Activated T-cell treated with anti-CD3 and anti-CD28 coated beads for 1 hour (primary cell): ENCODE measurements at regions not wholly inside any gene's neighbourhood (a gene's known extent, or its start where the extent isn't known, plus 50 kb on each side); places are given as distances from the start of the nearest gene placed in this dataset.
"Not testable (repeated sequence)": the region's sequence is repeated elsewhere in the genome, so short reads cannot be mapped to it uniquely, and the experiment has no call there.

Experiments
- DNase-seq: peaks from one replicate; pipeline ENCODE4 v3.0.0-alpha.2; 2020; ENCODE audit warnings: low read depth

GRCh38 chr5:72692651-72693442, 123.6 kb upstream of the TNPO1 start:
- DNase-seq = no peak

DNA sequence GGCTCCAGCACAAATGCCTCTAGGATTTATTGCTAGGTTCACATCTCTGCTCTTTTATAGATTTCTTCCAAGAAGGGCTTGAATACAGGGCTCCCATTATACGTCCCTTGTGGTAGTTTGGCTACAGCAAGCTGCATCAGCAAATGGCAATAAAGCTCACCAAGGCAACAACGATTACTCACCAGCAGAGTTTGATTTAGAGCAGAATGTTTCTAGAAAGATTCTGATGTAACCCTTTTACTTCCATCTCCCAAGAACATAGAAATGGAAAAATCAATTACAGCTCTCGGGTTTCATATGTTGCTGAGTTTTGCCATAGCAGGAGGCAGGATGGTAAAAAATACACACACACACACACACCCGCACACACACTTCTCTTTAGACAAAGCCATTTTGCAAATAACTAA, 124.2 kb upstream of the TNPO1 start:
- no peak for DNase-seq

GRCh38 chr5:72691751-72692150, 124.7 kb upstream of the TNPO1 start:
- DNase-seq = no peak

- no peak for DNase-seq
Measured at GRCh38 chr5:72688916-72689315, 127.5 kb upstream of the TNPO1 start.

GRCh38 chr5:72687288-72687687, 129.2 kb upstream of the TNPO1 start:
- DNase-seq = no peak

GRCh38 chr5:72682561-72682960, 133.9 kb upstream of the TNPO1 start:
- DNase-seq = no peak

GRCh38 chr5:72681781-72682180, 134.7 kb upstream of the TNPO1 start:
- DNase-seq = no peak

DNA sequence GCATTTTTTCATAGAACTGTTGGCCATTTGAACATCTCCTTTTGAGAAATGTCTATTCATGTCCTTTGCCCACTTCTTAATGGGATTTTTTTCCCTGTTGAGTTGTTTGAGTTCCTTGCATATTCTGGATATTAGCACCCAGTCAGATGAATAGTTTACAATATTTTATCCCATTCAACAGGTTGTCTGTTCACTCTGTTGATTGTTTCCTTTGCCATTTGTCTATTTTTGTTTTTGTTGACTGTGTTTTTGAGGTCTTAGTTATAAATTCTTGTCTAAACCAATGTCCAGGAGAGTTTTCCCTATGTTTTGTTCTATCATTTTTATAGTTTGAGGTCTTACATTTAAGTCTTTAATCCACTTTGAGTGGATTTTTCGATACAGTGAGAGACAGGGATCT, 139.0 kb upstream of the TNPO1 start:
- DNase-seq = no peak

GRCh38 chr5:72676831-72677230, 139.6 kb upstream of the TNPO1 start:
- DNase-seq = not testable (repeated sequence)

GRCh38 chr5:72673623-72674022, 142.8 kb upstream of the TNPO1 start:
- no peak for DNase-seq

GRCh38 chr5:72673180-72673579, 143.3 kb upstream of the TNPO1 start:
- DNase-seq = no peak

- DNase-seq = no peak
Measured at GRCh38 chr5:72667708-72668107, 148.8 kb upstream of the TNPO1 start.

- no peak for DNase-seq
Measured at GRCh38 chr5:72662936-72663335, 153.5 kb upstream of the TNPO1 start.

- DNase-seq = no peak
Measured at GRCh38 chr5:72662305-72662704, 154.2 kb upstream of the TNPO1 start.

- DNase-seq = no peak
Measured at GRCh38 chr5:72661405-72661804, 154.2 kb upstream of the ZNF366 start.

DNA sequence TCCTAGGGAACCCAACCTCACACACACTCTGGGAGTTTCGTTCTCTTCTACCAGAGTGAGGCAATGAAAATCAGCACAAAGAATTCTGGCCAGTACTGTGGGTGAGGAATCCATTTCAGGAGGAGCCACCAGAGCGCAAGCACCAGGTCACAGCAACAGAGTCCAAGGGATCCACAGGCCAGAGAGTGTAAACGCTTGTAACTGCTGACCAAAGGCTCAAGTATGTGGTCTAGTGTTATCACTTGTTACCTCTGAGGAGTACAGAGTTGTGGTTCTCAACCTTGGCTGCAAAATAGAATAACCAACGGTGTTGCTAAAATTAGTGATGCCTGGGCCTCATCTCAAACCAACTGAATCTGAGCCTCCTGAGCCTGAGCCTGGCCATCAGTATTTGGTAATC, 152.5 kb upstream of the ZNF366 start:
- no peak for DNase-seq

DNA sequence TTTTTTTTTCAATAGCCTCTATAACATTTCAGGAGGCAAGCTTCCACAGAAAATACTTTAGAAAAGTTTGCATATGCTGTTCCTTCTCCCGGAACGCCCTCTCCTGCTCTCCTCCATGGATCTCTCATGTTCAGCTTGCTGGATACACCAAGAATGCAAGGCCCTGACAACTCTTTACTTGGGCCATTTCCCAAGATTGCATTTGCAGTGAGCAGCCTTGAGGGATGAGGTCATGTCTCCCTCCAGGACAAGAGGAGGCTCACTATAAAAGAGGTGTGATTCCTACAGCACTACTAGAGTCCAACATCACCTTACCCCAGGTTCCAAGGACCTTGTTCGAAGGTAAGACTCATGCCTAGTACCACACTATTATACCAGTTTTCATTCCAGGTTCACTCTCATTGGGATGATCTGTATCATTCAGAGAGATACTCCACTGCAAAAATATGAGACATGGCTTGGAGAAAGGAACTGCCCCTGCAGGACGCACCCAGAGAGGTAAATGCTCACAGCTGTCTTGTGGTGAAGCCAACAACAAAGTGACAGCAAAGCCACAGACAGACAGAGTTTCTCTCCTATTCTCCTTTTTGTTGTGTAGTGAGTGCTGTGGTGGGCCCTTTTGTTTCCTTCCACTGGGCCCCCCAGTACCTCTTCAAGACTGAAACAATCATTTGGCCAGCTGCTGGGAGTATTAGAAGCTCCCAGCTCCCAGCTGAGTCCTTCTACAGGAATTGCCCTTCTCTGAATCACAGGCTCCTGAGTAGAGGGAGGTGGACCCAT, 151.7 kb upstream of the ZNF366 start:
- no peak for DNase-seq

DNA sequence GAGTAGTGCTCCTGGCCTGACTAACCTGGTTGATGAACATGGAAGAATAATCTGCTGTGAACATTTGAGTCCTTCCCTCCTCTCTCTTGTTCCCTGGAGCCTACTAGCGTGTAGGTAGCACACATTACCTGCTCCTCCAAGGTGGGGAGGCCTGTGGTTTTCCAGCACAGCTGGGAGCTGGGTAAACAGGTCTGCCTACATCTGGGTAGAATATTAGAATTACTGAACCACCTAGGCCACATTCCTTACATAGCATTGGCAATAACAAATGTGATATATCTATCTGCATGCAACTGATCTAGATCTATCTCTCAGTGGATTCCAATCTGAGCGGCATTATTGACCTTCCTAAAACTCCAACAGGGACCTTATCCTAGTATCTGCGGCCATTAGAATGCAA, 151.0 kb upstream of the ZNF366 start:
- DNase-seq = no peak

- no peak for DNase-seq
Measured at GRCh38 chr5:72656756-72657513, 149.7 kb upstream of the ZNF366 start.

GRCh38 chr5:72656331-72656730, 149.1 kb upstream of the ZNF366 start:
- no peak for DNase-seq

- DNase-seq = no peak
Measured at GRCh38 chr5:72654231-72654630, 147.0 kb upstream of the ZNF366 start.

DNA sequence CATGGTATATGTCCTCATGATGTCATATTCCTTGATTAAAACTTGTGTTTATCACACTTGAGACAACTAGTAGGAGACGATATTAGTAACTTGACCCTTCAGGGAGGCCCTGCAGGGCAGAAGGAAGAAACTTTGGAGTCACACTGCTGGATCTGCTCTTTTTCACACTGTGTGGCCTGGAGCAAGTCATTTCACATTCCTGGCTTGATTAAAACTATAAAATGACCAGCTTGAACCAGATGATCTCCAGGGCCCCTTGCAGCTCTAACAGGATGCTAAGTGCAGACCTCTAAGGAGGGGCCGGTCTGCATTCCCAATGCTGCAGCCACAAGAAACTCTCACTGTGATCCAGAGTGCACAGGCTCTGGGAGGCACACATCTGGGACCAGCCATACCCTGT, 146.4 kb upstream of the ZNF366 start:
- DNase-seq = no peak

DNA sequence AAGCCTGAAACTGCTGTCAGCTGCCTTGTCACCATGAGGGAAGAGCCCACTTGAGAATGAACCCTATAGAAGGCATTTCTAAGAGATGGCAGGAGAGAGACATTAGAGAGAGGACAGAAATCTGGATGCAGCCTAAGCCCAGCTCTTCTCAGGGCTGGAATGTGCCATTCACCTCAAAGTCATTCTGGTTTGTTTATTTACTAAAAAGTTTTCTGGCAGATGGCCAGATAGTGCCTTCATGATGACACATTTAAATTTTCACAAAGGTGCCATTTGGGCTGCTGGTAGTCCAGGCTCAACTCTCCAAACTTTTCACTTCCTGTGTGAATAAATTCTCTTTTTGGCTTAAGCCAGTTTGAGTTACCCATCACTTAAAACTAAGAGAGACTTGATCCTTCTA, 144.6 kb upstream of the ZNF366 start:
- DNase-seq = no peak
